ENCODE measurements at regions not wholly inside any gene's neighbourhood (a gene's known extent, or its start where the extent isn't known, plus 50 kb on each side); places are given as distances from the start of the nearest gene placed in this dataset.

GRCh38 chr14:54329082-54329695 lies 67.6 kb upstream of the CDKN3 start:
- Histone ChIP-seq H3K4me1 (ENCODE audit: control insufficient read depth in 5 of 5, insufficient read depth in 5 of 5, low read length in 5 of 5) (peaks cover 2 to 8% (median 7%) of the 10 kb centered on the region in 5 donors), H3K27ac (ENCODE audit: low read depth, low read length) (no peak overlapping the region), H3K4me3 (ENCODE audit: low read depth in 1 of 5, low read length in 5 of 5) (no peak overlapping the region), H3K9me3 (ENCODE audit: control insufficient read depth in 5 of 5, low read length in 5 of 5) (no peaks in the 10 kb centered on the region), H3K9ac (ENCODE audit: low read length in 5 of 5) (no peak overlapping the region), H3K36me3 (ENCODE audit: control insufficient read depth in 5 of 5, insufficient read depth in 5 of 5, low read length in 5 of 5) (no peaks in the 10 kb centered on the region), H3K27me3 (ENCODE audit: control insufficient read depth in 5 of 5, insufficient read depth in 4 of 5, low read length in 5 of 5) (no peaks in the 10 kb centered on the region)

DNA sequence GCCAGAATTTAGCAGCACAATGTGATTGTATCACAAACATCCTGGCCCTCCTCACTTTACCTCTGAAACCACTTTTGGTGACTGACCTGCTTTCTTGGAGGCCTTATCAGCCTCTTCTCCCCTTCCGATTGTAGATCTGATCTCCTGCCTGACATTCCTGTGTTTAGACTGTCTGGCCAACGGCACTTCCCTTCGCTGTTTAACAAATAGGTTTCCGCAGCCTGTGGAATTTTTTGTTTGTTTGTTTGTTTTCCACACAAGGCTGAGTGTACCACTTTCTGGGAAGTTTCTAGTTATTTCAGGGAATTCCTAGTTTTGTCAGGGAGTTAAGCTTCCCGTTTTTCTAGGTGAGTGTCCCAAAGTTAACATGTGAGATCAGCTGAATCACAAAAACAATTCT lies 65.9 kb upstream of the CDKN3 start:
- H3K9ac ChIP-seq (ENCODE audit: low read length in 5 of 5): no peak overlapping the region
- peaks cover 2 to 8% (median 7%) of the 10 kb centered on the region in 5 donors for H3K4me1 ChIP-seq (ENCODE audit: control insufficient read depth in 5 of 5, insufficient read depth in 5 of 5, low read length in 5 of 5)
- no peaks in the 10 kb centered on the region for H3K36me3 ChIP-seq (ENCODE audit: control insufficient read depth in 5 of 5, insufficient read depth in 5 of 5, low read length in 5 of 5)
- no peak overlapping the region for H3K4me3 ChIP-seq (ENCODE audit: low read depth in 1 of 5, low read length in 5 of 5)
- H3K27ac ChIP-seq (ENCODE audit: low read depth, low read length): no peak overlapping the region
- H3K9me3 ChIP-seq (ENCODE audit: control insufficient read depth in 5 of 5, low read length in 5 of 5): no peaks in the 10 kb centered on the region
- H3K27me3 ChIP-seq (ENCODE audit: control insufficient read depth in 5 of 5, insufficient read depth in 4 of 5, low read length in 5 of 5): no peaks in the 10 kb centered on the region

DNA sequence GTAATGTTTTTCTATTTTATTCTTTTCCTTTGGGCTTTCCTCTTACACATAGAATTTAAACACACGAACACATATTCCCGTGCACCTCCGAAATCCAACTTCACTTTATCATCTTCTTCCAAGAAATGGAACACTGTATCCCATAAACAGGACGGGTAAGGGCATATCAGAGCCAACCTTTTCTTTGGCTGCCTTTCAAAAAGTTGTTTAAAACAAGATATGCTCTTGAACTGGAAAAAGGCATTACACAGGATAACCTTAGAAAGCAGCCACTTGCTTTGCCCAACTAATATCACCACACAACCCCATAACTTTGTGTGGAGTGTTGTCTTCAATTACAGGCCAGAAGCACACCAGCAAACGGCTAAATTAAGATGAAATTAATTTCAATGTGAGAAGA lies 65.3 kb upstream of the CDKN3 start:
- Histone ChIP-seq H3K4me3 (ENCODE audit: low read depth in 1 of 5, low read length in 5 of 5) (no peak overlapping the region), H3K4me1 (ENCODE audit: control insufficient read depth in 5 of 5, insufficient read depth in 5 of 5, low read length in 5 of 5) (peaks cover 2 to 8% (median 7%) of the 10 kb centered on the region in 5 donors), H3K9me3 (ENCODE audit: control insufficient read depth in 5 of 5, low read length in 5 of 5) (no peaks in the 10 kb centered on the region), H3K27ac (ENCODE audit: low read depth, low read length) (no peak overlapping the region), H3K36me3 (ENCODE audit: control insufficient read depth in 5 of 5, insufficient read depth in 5 of 5, low read length in 5 of 5) (no peaks in the 10 kb centered on the region), H3K27me3 (ENCODE audit: control insufficient read depth in 5 of 5, insufficient read depth in 4 of 5, low read length in 5 of 5) (no peaks in the 10 kb centered on the region), H3K9ac (ENCODE audit: low read length in 5 of 5) (no peak overlapping the region)

DNA sequence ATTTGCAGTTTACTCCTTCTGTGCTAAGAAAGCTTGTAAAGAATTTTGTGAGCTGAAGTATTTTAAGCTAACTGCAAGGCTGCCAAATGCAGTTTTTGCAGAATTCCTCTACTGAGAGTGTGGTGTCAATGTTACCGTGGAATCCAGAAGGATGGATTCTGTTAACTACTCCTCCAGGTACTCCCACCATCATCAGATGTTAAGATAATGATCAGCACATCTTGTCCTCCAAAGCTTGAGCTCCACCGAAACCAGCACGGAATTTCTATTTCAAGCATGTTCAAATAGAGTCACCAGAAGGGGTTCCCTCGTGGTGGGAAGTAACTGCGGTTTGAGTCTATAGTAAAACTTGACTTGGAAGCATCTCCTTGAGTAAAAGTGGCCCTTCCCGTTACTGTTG lies 64.3 kb upstream of the CDKN3 start:
- H3K27ac ChIP-seq (ENCODE audit: low read depth, low read length): no peak overlapping the region
- H3K9ac ChIP-seq (ENCODE audit: low read length in 5 of 5): no peak overlapping the region

GRCh38 chr14:54333511-54333910 lies 63.3 kb upstream of the CDKN3 start:
- H3K4me1 ChIP-seq (ENCODE audit: control insufficient read depth in 5 of 5, insufficient read depth in 5 of 5, low read length in 5 of 5): peaks cover 2 to 8% (median 7%) of the 10 kb centered on the region in 5 donors
- no peak overlapping the region for H3K4me3 ChIP-seq (ENCODE audit: low read depth in 1 of 5, low read length in 5 of 5)
- no peak overlapping the region for H3K9ac ChIP-seq (ENCODE audit: low read length in 5 of 5)
- no peak overlapping the region for H3K27ac ChIP-seq (ENCODE audit: low read depth, low read length)
- H3K27me3 ChIP-seq (ENCODE audit: control insufficient read depth in 5 of 5, insufficient read depth in 4 of 5, low read length in 5 of 5): no peaks in the 10 kb centered on the region
- no peaks in the 10 kb centered on the region for H3K36me3 ChIP-seq (ENCODE audit: control insufficient read depth in 5 of 5, insufficient read depth in 5 of 5, low read length in 5 of 5)
- no peaks in the 10 kb centered on the region for H3K9me3 ChIP-seq (ENCODE audit: control insufficient read depth in 5 of 5, low read length in 5 of 5)

More for the DNA sequence above, 64.3 kb upstream of the CDKN3 start:
- Histone ChIP-seq H3K36me3 (ENCODE audit: control insufficient read depth in 5 of 5, insufficient read depth in 5 of 5, low read length in 5 of 5) (no peaks in the 10 kb centered on the region), H3K4me1 (ENCODE audit: control insufficient read depth in 5 of 5, insufficient read depth in 5 of 5, low read length in 5 of 5) (peaks cover 2 to 8% (median 7%) of the 10 kb centered on the region in 5 donors), H3K9me3 (ENCODE audit: control insufficient read depth in 5 of 5, low read length in 5 of 5) (no peaks in the 10 kb centered on the region), H3K27me3 (ENCODE audit: control insufficient read depth in 5 of 5, insufficient read depth in 4 of 5, low read length in 5 of 5) (no peaks in the 10 kb centered on the region), H3K4me3 (ENCODE audit: low read depth in 1 of 5, low read length in 5 of 5) (no peak overlapping the region)

- H3K4me1 ChIP-seq (ENCODE audit: control insufficient read depth in 5 of 5, insufficient read depth in 5 of 5, low read length in 5 of 5): no peaks in the 10 kb centered on the region
- H3K9ac ChIP-seq (ENCODE audit: low read length in 5 of 5): no peak overlapping the region
- H3K4me3 ChIP-seq (ENCODE audit: low read depth in 1 of 5, low read length in 5 of 5): no peak overlapping the region
- no peaks in the 10 kb centered on the region for H3K9me3 ChIP-seq (ENCODE audit: control insufficient read depth in 5 of 5, low read length in 5 of 5)
- no peak overlapping the region for H3K27ac ChIP-seq (ENCODE audit: low read depth, low read length)
- H3K27me3 ChIP-seq (ENCODE audit: control insufficient read depth in 5 of 5, insufficient read depth in 4 of 5, low read length in 5 of 5): no peaks in the 10 kb centered on the region
- no peaks in the 10 kb centered on the region for H3K36me3 ChIP-seq (ENCODE audit: control insufficient read depth in 5 of 5, insufficient read depth in 5 of 5, low read length in 5 of 5)
These were observed 61.1 kb upstream of the CDKN3 start for GRCh38 chr14:54335569-54336155.

DNA sequence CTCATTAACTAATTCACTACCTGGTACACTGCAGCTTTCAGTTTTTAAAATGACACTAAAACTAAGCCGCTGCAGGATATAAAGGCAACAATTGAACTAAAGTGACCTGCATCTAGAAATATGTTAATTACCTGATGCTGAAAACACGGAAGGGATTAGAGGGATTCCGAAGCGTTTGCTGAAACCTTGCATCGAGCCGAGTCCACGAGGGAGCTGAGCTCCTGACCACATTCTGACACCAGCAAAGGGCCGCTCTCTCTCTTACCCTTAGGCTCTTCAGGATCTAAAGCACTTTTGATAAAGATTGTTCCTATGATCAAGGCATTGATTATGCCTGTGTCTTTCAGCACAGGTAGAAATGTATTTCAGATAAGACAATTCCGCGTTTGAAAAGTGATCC lies 59.5 kb upstream of the CDKN3 start:
- H3K27ac ChIP-seq (ENCODE audit: low read depth, low read length): no peak overlapping the region

GRCh38 chr14:54338696-54339317 lies 58.0 kb upstream of the CDKN3 start:
- H3K4me3 ChIP-seq (ENCODE audit: low read depth in 1 of 5, low read length in 5 of 5): no peak overlapping the region
- no peaks in the 10 kb centered on the region for H3K36me3 ChIP-seq (ENCODE audit: control insufficient read depth in 5 of 5, insufficient read depth in 5 of 5, low read length in 5 of 5)
- no peaks in the 10 kb centered on the region for H3K9me3 ChIP-seq (ENCODE audit: control insufficient read depth in 5 of 5, low read length in 5 of 5)
- H3K27ac ChIP-seq (ENCODE audit: low read depth, low read length): no peak overlapping the region
- H3K9ac ChIP-seq (ENCODE audit: low read length in 5 of 5): no peak overlapping the region
- no peaks in the 10 kb centered on the region for H3K27me3 ChIP-seq (ENCODE audit: control insufficient read depth in 5 of 5, insufficient read depth in 4 of 5, low read length in 5 of 5)
- no peaks in the 10 kb centered on the region for H3K4me1 ChIP-seq (ENCODE audit: control insufficient read depth in 5 of 5, insufficient read depth in 5 of 5, low read length in 5 of 5)

More for the DNA sequence above, 59.5 kb upstream of the CDKN3 start:
- no peaks in the 10 kb centered on the region for H3K4me1 ChIP-seq (ENCODE audit: control insufficient read depth in 5 of 5, insufficient read depth in 5 of 5, low read length in 5 of 5)
- no peak overlapping the region for H3K9ac ChIP-seq (ENCODE audit: low read length in 5 of 5)
- H3K27me3 ChIP-seq (ENCODE audit: control insufficient read depth in 5 of 5, insufficient read depth in 4 of 5, low read length in 5 of 5): no peaks in the 10 kb centered on the region
- no peak overlapping the region for H3K4me3 ChIP-seq (ENCODE audit: low read depth in 1 of 5, low read length in 5 of 5)
- H3K36me3 ChIP-seq (ENCODE audit: control insufficient read depth in 5 of 5, insufficient read depth in 5 of 5, low read length in 5 of 5): no peaks in the 10 kb centered on the region
- H3K9me3 ChIP-seq (ENCODE audit: control insufficient read depth in 5 of 5, low read length in 5 of 5): no peaks in the 10 kb centered on the region

DNA sequence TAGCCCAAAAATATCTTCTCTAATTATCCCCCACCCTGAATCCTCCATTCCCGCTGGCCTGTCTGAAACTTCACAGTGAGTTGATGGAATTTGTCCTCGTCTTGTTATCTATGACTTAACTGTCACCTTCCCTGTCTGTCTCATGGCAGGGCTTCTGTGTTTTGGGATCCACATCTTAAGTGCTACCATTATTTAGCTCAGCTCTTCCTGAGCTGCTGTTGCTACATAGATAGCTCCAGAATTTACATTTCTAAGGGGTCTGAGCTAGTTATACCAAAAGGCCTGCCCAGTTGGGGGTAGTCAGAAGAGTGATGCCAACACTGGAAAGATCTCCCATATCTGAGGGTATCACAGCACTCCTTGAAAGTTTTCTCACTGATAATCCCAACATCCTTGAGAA lies 57.0 kb upstream of the CDKN3 start:
- Histone ChIP-seq H3K9ac (ENCODE audit: low read length in 5 of 5) (no peak overlapping the region), H3K9me3 (ENCODE audit: control insufficient read depth in 5 of 5, low read length in 5 of 5) (no peaks in the 10 kb centered on the region), H3K4me1 (ENCODE audit: control insufficient read depth in 5 of 5, insufficient read depth in 5 of 5, low read length in 5 of 5) (no peaks in the 10 kb centered on the region), H3K27ac (ENCODE audit: low read depth, low read length) (no peak overlapping the region), H3K36me3 (ENCODE audit: control insufficient read depth in 5 of 5, insufficient read depth in 5 of 5, low read length in 5 of 5) (no peaks in the 10 kb centered on the region), H3K27me3 (ENCODE audit: control insufficient read depth in 5 of 5, insufficient read depth in 4 of 5, low read length in 5 of 5) (no peaks in the 10 kb centered on the region), H3K4me3 (ENCODE audit: low read depth in 1 of 5, low read length in 5 of 5) (no peak overlapping the region)

- no peak overlapping the region for H3K4me3 ChIP-seq (ENCODE audit: low read depth in 1 of 5, low read length in 5 of 5)
- H3K9me3 ChIP-seq (ENCODE audit: control insufficient read depth in 5 of 5, low read length in 5 of 5): no peaks in the 10 kb centered on the region
- H3K36me3 ChIP-seq (ENCODE audit: control insufficient read depth in 5 of 5, insufficient read depth in 5 of 5, low read length in 5 of 5): no peaks in the 10 kb centered on the region
- no peaks in the 10 kb centered on the region for H3K27me3 ChIP-seq (ENCODE audit: control insufficient read depth in 5 of 5, insufficient read depth in 4 of 5, low read length in 5 of 5)
- H3K27ac ChIP-seq (ENCODE audit: low read depth, low read length): no peak overlapping the region
- H3K4me1 ChIP-seq (ENCODE audit: control insufficient read depth in 5 of 5, insufficient read depth in 5 of 5, low read length in 5 of 5): no peaks in the 10 kb centered on the region
- H3K9ac ChIP-seq (ENCODE audit: low read length in 5 of 5): no peak overlapping the region
These were observed 54.0 kb upstream of the CDKN3 start for GRCh38 chr14:54342806-54343205.
